SK-N-SH treated with all-trans-retinoic acid at 6 μM for 48 hours (cell line): ENCODE measurements at regions not wholly inside any gene's neighbourhood (a gene's known extent, or its start where the extent isn't known, plus 50 kb on each side); places are given as distances from the start of the nearest gene placed in this dataset.
"Not testable (repeated sequence)": the region's sequence is repeated elsewhere in the genome, so short reads cannot be mapped to it uniquely, and the experiment has no call there.

Experiments
- CREB5 ChIP-seq: fragments of 250-450 bp; sonication (Bioruptor Pico); IDR thresholded peaks from 2 replicates; pipeline ENCODE4 v1.5.1; 2020; ENCODE audit warnings: low read depth, mild to moderate bottlenecking, moderate library complexity
- CSDC2 ChIP-seq: fragments of 250-450 bp; sonication (Bioruptor Pico); IDR thresholded peaks from 2 replicates; pipeline ENCODE4 v1.5.0; 2020; ENCODE audit warnings: mild to moderate bottlenecking, moderate library complexity
- RARB ChIP-seq: fragments of 250-450 bp; sonication (Bioruptor Pico); IDR thresholded peaks from 2 replicates; pipeline ENCODE4 v1.8.0; 2021; ENCODE audit warnings: mild to moderate bottlenecking, moderate library complexity
- TSHZ2 ChIP-seq: fragments of 250-450 bp; sonication (Bioruptor Pico); IDR thresholded peaks from 2 replicates; pipeline ENCODE4 v1.5.0; 2020; ENCODE audit warnings: mild to moderate bottlenecking, moderate library complexity
- ZC3H10 ChIP-seq: fragments of 250-450 bp; sonication (Bioruptor Pico); IDR thresholded peaks from 2 replicates; pipeline ENCODE4 v1.5.1; 2021; ENCODE audit warnings: mild to moderate bottlenecking, moderate library complexity
- TF ChIP-seq, protein P1 (sequence below): fragments of 250-450 bp; sonication (Bioruptor Pico); IDR thresholded peaks from 2 replicates; pipeline ENCODE4 v1.5.1; 2021; ENCODE audit warnings: mild to moderate bottlenecking, moderate library complexity

DNA sequence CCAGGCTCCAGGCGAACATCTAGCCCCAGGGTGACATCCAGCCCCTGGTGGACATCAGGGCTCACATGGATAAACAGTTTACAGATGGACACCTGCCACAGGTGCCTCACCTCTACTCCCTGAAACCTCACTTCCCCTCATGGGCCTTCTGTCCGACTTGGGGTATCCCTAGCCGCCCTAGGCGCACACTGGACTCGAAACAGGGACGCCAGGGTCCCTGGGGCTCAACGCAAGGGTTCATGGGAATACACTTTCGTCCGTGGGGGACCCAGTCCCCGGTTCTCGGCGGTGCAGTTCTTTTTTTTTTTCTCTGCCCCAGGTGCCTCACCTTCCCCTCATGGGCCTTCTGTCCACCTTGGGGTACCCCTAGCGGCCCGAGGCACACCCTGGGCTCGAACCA is 194.2 kb downstream of the POTEG start:
- not testable (repeated sequence) for TF ChIP-seq CREB5 (CRISPR knock-in tag); ZC3H10 (CRISPR knock-in tag); CSDC2 (CRISPR knock-in tag); TSHZ2; RARB (CRISPR knock-in tag)
- TF ChIP-seq, protein P1, sequence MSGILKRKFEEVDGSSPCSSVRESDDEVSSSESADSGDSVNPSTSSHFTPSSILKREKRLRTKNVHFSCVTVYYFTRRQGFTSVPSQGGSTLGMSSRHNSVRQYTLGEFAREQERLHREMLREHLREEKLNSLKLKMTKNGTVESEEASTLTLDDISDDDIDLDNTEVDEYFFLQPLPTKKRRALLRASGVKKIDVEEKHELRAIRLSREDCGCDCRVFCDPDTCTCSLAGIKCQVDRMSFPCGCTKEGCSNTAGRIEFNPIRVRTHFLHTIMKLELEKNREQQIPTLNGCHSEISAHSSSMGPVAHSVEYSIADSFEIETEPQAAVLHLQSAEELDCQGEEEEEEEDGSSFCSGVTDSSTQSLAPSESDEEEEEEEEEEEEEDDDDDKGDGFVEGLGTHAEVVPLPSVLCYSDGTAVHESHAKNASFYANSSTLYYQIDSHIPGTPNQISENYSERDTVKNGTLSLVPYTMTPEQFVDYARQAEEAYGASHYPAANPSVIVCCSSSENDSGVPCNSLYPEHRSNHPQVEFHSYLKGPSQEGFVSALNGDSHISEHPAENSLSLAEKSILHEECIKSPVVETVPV, result not testable (repeated sequence)
